NCI-H2029 (cell line): ENCODE measurements at regions not wholly inside any gene's neighbourhood (a gene's known extent, or its start where the extent isn't known, plus 50 kb on each side); places are given as distances from the start of the nearest gene placed in this dataset.
"Not testable (repeated sequence)": the region's sequence is repeated elsewhere in the genome, so short reads cannot be mapped to it uniquely, and the experiment has no call there.

Source experiments
- DNase-seq: peaks from one replicate; lab custom pipeline; 2025; lab: John Stamatoyannopoulos, UW

DNA sequence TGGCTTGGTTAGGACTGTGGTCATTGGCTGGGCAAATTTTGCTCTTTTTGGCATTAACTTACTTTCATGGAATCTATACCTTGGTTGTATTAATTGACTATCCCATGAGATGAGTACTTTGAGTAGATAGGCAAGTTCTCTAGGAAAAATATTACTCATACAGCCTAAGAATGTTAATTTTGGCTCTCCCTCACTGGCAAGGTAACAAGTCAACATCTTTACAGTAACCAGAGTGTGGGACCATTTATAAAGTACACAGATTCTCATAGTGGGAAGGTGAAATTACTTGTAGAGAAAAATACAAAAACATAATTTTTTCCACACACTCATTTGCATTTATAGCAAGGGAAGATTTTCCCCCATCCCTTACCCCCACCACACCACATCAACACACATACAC, 154.6 kb upstream of the ZNF608 start:
- no peak for DNase-seq

DNA sequence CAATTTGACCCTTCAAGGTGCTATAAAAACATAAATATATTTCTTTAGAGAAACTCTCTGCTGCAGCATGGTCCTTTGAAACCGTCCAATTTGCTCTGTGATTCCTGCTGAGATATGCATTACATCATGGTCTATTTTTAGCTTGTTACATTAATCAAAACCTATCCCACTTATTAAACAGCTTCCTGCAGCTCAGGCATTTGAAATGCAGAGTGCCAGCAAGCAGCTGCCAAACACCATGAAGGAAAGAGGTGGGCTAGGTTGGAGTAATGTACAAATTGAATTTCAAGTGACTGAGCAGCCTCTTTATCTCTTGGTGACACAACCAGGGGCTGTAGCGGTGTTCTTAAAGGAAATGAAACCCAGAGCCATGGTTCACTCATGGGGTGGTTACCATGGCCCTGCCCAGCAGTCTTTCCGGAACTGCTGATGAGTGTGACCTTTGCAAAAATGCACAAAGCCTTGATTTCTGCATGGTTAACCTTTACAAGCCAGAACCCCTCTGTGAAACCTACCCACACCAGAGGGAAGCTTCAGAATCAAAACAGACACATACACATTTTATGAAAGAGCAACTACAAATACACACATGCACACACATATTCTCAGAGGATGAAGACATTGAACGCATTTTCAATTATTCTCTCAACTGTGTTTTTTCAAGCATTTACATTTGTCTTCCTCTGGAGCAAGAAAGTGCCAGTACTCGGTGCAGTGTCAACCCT, 155.8 kb upstream of the ZNF608 start:
- peak; percentile 45 for DNase-seq

DNA sequence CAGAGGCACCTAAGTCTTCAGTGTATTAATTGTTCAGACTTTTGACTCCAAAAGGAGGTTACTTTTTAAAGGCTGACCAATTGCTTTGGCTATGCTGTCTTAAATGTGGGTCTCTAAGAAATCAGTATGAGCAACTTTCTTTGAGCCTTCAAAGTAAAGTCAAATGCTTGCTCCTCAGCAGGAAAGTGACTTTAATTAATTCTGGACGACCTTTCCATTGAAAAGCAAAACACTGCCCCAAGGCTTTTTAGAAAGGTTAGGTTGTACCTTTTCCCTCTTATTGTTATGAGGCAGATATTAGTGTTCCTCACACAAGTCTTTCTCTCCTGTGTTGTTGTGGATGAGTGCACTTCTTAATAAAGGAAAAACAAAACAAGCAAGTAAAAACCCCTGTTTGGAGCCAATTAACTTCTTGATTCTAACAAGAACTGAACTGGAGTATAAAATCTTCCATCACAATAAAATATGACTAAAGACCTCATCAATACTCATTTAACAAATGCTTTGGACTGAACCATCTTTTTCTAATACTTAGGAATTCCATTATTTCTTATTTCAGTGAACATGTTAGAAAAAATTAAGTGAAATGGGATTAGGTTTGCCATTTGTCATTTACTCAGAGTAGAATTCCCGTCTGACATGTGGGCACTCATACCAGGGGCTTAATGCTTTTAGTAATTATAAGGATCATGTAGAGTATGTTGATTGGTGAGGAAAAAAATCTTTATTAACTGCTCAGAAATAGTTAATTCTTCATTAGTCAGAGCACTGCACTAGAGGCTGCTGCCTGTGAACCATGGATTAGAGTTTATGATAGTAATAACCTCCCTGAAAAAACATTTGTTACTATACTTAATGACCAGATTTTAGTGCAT, 159.1 kb upstream of the ZNF608 start:
- no peak for DNase-seq

DNA sequence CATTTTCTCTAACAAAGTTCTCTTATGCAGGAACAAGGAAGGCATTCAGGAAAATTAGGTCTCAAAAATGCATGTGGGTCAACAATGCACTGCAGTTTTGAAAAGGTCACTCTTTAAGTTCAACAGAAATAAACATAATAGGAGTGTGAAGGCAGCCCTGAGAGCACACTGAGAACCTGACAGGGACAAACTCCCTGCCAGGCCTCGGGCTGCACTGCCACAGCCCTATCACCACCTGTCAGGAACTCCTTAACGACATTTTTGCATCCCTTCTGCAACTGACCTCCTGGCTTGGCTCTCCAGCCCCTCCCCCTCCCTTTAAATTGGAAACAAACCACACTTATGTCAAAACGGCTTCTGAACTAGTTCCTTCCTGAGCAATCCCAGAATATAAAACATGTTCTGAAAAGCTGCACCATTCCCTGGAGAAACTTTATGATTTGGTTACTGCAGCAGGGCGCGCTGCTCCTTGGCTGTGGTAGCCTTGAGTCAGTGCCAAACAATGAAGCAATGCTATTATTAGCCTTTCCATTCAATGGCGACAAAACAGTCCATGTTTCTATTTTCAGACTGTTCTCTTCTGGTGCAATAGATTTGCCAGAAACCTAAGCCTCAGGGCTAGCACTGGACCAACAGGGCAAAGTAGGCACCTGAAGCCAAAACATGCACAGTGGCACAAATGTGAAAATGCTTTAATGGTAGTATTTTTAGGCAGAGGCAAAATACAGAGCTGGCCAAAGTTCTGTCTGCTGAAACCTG, 160.1 kb upstream of the ZNF608 start:
- peak; percentile 67 for DNase-seq

DNA sequence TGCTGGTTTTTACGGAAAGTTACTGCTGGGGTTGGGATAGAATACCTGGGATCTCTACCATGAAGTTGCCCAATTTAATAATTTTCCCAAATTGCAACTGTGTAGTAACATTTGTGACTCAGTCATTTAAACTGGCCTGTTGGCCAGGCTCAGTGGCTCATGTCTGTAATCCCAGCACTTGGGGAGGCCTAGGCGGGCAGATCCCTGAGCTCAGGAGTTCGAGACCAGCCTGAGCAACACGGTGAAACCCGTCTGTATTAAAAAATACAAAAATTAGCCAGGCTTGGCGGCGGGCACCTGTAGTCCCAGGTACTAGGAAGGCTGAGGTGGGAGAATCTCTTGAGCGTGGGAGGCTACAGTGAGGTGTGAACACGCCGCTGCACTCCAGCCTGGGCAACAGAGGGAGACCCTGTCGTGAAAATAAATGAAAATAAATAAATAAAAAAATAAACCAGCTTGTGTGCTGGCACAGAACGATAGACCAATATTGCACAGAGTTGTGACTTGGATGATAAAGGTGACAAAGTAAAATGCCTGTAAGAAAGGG, 160.7 kb upstream of the ZNF608 start:
- DNase-seq = no peak

DNA sequence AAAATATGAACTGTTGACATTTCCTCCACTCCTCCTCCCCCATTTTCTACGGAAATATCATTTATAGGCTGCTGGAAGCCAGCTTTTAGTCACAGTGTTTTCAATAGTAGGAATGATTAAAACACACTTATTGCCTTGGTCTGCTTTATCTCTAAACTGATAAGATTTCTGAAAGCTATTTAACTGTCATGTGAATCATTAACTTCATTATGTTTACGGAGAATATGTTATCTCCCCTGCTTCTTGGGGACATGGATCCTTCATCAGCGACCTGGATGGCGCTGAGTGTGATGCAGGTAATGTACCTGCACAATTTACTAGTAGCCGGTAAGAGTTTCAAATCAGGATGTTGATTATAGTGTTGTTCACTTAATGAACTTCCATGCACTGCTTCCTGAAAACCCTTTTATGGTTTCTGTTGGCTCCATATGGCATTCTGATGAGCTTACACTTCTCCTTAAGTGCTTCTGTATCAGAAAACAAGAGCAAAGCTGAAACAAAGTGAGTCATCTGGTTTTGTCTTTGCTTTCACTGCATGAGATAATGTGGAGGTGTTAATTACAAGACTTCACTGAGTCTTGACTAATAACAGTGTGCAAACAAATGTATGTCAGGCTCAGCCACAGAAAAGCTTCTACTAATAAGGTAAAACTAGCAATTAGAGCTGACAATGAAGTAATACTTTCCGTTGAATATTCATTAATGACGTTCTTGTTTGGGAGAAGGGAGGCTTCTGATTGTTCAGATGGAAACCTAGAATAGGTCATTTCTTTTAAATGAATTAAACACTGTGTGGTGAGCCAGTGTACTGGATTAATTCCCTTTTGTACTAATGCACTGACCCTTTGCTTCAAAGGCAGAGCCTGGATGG, 162.4 kb upstream of the ZNF608 start:
- DNase-seq = peak; percentile 73

DNA sequence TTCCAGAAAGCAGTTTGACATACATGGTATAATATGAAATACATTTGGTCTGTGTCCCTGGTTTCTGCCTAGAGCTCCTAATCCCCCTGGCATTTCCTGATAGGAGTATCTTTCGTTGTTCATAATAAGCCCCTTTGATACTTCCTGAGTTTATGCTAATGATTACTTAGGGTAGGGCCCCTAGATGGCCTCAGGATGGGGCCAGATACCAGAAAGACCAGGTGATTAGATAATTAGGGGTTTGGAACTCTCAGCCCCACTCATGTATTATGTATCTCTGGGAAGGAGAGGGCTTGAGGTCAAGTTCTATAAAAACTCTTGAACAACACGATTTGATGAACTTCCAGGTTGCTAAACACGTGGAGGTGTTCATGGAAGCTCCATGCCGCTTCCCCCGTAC, 163.3 kb upstream of the ZNF608 start:
- no peak for DNase-seq

DNA sequence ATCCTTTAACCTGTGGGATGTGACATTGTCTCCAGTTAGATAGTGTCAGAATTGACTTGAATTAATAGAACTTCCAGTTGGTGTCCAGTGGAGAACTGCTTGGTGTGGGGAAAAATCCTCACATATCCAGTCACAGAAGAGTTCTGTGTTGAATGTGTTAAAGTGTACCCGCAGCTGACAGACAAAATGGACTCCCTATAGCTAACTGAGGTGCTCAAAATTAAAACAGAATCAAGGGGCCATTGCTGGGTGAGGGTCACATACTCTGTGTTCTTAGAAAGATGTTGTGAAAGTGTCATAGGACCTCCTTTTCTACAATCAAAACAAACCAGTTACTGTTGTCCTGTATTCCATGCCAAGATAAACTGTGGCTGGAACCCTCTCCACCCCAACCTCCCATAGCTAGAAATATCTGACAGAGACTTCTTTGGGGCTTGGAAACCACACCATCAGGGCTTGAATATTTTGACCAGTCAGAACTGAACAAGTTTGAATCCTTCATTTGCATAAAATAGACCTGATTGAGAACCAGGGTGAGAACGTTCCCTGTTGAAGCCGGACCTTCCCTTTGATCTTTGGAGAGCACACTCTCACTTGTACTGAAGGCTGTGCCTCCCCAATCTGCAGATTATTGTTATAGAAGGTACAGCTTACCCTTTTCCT, 164.0 kb upstream of the ZNF608 start:
- no peak for DNase-seq

DNA sequence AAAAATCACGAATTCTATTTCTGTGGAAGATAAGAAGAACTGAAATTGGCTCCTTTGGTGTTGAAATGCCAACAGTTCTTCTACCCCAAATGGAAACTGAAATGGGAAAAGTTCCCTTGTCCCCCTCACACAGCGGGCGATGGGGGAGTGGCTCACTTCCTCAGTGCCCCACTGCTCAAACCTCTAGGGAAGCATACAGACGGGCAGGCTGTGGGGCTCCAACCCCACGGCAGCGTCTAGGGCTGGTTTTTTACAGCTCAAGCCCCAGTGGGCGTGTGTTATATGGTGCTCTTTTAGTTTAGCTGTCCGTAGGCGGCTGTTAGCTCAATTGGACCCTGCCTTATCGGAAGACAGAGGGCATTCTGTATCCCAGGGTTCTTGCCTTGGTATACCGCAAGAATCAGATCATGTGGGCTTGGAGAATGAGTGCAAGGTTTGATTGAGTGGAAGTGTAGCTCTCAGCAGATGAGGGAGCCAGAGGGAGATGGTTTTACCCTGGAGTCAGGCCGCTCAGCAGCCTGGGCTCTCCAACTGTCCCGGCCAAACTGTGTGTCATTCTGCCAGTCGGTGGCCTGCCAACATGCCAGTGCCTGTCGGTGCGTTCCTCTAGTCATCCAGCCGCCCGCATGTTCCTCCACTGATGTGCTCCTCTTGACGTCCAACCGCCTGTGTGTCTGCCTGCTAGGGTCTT, 166.3 kb upstream of the ZNF608 start:
- no peak for DNase-seq

DNA sequence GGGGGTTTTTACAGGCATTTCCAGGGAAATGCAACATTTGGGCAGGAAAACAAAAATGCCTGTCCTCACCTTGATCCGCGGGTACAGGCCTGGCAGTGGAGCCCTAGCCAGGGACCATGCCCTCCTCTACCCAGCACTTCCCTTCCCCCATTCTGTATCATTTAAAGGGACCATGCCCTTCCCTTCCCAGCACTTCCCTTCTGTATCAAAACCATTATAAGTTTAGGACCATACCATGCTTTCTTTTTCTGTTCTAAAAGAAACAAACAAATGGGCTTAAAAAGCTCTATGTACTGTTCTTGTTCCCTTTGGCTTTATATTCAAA, 166.9 kb upstream of the ZNF608 start:
- DNase-seq = no peak

DNA sequence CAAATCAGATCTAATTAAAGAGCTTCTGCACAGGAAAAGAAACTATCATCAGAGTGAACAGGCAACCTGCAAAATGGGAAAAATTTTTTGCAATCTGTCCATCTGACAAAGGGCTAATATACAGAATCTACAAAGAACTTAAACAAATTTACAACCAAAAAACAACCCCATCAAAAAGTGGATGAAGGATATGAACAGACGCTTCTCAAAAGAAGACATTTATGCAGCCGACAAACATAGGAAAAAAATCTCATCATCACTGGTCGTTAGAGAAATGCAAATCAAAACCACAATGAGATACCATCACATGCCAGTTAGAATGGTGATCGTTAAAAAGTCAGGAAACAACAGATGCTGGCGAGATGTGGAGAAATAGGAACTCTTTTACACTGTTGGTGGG, 169.9 kb upstream of the ZNF608 start:
- not testable (repeated sequence) for DNase-seq

DNA sequence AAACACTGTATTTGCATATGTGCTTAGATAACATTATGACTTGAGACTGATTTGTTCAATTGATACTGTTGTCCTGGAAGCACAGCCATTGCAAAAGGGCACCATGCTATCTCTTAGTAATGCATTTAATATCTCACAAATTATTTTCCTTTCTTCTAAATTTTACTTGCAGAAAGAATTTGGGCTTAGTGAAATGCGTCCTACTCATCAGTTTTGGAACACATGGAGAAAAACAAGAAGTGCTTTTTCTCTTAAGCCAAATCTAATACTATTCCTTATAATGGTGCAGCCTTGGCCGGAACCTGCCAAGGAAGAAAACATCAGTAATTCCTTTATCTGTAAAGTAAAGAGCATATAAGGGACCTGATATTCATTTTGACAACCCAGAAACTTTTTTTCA, 172.2 kb upstream of the ZNF608 start:
- no peak for DNase-seq

DNA sequence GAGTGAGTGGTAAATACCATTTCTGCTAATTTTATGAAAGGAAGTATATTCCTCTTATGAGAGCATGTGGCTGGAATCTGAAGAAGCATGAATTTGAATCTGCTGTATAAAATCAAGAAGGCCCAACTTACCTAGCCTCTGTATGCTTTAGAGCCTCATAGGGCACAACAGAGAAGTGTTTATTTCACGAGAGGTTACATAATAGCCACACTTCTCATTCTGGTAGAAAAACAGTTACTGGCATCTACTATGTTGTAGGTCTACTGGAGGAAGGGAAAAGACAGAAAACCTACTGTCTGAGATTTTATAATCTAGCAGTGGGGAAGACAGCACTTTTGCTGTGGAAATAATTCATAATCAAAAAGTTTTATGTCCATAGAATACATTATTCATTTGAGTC, 172.6 kb upstream of the ZNF608 start:
- DNase-seq = no peak

DNA sequence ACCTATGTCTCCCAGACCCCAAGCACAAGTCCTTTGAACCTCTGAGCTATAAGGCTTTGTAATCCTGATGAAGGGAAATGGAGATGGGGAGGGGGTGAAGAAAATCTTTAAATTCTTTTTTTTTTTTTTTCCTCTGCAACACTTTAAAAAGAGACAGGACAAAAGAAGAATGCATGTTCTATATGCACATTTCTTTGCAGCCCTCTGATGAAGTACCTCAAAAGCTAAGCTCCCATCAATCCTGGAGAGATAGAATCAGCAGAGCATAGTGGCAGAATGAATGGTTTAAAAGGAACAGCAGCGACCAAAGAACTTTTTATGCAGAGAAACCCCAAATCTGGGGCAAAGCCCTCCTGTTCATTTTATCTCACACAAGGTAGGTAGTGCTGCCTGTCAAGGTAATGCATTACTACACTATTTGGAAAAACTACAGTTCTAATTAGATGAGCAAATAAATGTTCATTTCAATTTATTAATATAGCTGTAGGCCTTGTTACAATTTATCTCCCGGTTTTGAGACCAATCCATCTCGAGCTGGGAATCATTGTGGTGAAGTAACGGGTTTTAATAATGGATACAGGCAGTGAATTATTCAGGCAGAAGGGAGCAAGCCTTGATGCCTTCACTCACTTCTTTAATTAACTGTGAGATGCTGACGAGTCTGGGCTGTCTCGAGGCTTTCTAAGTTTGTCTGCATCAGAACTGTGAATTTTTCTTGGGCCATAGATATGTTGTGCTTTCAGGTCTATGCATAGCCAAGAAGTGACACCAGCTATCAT, 173.5 kb upstream of the ZNF608 start:
- no peak for DNase-seq

DNA sequence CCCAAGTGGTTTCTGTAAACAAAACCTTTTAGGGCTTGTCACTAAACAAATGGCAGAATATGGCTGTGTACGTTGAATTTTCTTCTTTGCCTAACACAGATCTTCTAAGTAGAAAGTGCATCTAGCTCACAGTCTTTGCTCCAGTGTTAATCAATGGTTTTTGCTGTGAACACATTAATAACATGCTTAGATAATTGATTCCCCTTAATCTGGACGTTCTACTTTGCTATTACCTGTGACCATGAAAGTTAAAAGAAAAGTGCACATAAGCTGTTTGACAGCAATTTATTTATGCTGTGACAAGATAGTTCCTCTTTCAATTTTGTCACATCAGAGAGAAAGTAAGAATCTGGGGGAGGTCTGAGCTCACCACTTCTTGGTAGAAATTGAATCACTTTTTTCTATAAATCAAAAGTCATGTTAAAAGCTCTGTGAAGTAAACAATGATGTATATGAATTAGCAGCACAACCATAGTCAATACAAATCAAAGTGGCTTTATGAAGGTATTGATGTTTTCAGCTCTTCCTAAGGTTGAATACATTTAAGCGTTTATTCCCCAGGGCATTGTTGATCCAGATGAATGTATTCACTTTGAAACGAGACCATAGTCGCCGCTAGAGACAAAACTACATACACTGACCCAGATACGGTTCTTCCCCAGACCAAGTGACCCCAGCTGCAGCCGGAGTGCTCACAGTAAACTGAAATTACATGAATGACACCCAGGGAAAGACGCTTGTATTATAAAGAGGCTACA, 174.6 kb upstream of the ZNF608 start:
- no peak for DNase-seq

DNA sequence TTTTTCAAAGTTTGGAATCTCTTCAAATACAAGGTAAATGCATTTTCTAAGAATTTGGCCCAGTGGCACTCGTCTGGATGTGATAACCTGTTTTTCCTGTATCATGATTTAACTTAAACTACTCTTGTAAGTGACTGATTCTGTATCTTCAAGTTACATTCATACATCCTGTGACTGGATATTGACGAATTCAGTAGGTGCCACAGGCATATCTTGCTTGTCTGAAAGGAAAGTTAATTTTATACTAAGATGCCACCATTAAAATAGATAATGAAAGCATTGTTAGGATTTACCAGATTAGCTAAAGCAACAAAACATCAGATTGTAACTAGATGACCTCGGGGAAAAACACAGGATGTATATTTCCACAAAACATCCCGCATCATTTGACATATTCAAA, 175.3 kb upstream of the ZNF608 start:
- no peak for DNase-seq

DNA sequence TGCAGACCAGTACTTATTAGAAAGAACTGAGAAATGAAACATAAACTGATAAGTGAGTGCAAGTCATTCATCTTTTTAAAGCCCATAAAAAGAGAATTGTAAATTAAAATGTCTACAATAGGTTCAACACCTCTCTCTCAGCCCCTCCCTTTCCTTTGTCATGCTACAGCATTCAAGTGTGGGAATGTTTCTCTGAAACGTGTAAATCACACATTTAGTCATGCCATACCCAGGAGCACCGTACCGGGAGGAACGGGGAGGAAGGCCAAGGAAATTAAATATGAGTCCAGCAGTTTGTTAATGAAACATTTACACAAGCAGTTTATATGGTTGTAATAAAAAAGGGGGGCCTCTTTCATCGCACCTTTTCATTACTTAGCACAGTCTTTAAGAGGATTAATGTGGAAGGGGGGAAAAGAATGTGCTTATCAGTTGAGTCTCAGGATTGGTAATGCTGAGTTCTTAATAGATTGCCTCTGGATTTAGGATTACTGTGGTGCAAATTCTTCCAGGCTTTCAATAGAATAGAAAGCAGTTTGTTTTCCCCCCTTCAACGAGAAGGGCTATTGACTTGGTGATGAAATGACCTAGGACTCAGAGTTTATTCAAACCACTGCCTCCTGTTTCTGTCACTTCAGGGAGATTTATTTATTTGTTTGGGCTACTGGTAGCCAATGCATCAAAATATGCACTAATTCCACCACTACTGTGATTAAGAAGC, 176.0 kb upstream of the ZNF608 start:
- DNase-seq = peak; percentile 14

DNA sequence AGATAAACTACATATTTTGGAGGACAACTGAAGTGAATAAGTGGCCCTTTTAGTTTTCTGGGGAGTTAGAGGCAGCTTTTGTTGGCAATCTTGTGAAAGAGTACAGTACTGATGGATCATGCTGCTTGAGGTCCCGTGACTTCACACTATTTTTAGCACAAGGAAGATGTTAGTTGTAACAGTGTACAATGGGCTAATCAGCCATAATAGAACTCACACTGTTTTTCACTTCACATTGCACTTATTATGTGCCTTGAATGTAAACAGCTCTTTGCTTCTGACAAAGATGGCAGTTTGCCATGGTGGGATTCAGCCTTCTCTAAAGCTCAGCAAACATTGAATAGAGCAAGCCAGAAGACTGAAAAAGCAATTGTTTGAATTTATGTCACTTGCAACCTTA, 176.7 kb upstream of the ZNF608 start:
- peak; percentile 57 for DNase-seq
